Kidney (tissue), 13 donors: ENCODE measurements at regions not wholly inside any gene's neighbourhood (a gene's known extent, or its start where the extent isn't known, plus 50 kb on each side); places are given as distances from the start of the nearest gene placed in this dataset.
"Not testable (repeated sequence)": the region's sequence is repeated elsewhere in the genome, so short reads cannot be mapped to it uniquely, and the experiment has no call there.

Experiments
- DNase-seq, 5 donors: peaks; one replicate each; pipeline ENCODE4 v3.0.0-alpha.2; 2013 to 2020
- FAIRE-seq: peaks from 2 replicates; lab custom pipeline; 2012; peaks lifted over from hg19 to GRCh38; lab: Jason Lieb, UNC
- H3K27ac ChIP-seq, 2 donors: one replicate each; pipeline ENCODE4 v1.7.0; 2013; ENCODE audit warnings: low read depth in 2 of 2, low read length in 2 of 2, inconsistent platforms in 1 of 2
- H3K27me3 ChIP-seq: one replicate; pipeline ENCODE4 v1.7.1; 2013; ENCODE audit warnings: low read length, inconsistent platforms; ENCODE audit not compliant: control insufficient read depth, insufficient read depth
- H3K36me3 ChIP-seq, 3 donors: one replicate each; pipeline versions ENCODE4 v1.7.0 to v1.7.1; 2013; ENCODE audit warnings: low read length in 3 of 3, control low read depth in 1 of 3, inconsistent platforms in 1 of 3; ENCODE audit not compliant: insufficient read depth in 3 of 3, control insufficient read depth in 2 of 3
- H3K4me1 ChIP-seq, 3 donors: one replicate each; pipeline versions ENCODE4 v1.7.0 to v1.7.1; 2013; ENCODE audit warnings: low read length in 3 of 3, inconsistent platforms in 1 of 3, low read depth in 1 of 3; ENCODE audit not compliant: control insufficient read depth in 2 of 3, insufficient read depth in 2 of 3
- H3K4me3 ChIP-seq, 3 donors: one replicate each; pipeline versions ENCODE4 v1.7.0 to v1.8.1; 2013; ENCODE audit warnings: low read length in 3 of 3, control low read depth in 1 of 3, inconsistent platforms in 1 of 3
- H3K9ac ChIP-seq, 3 donors: one replicate each; pipeline versions ENCODE4 v1.7.0 to v1.7.1; 2013; ENCODE audit warnings: low read length in 3 of 3, control low read depth in 1 of 3, inconsistent platforms in 1 of 3
- H3K9me3 ChIP-seq, 3 donors: one replicate each; pipeline versions ENCODE4 v1.7.0 to v1.7.1; 2013; ENCODE audit warnings: low read length in 3 of 3, control low read depth in 1 of 3, inconsistent platforms in 1 of 3; ENCODE audit not compliant: control insufficient read depth in 2 of 3, insufficient read depth in 1 of 3
- CTCF ChIP-seq: IDR thresholded peaks from 3 replicates; pipeline ENCODE4 v1.5.1; 2012; ENCODE audit warnings: mild to moderate bottlenecking, moderate library complexity, borderline replicate concordance; ENCODE audit not compliant: insufficient read depth; ENCODE audit errors: extremely low read depth
- intact Hi-C: fragments of 100-400 bp; cut with DNase I; formaldehyde crosslinking; loops from one replicate; pipeline ENCODE4 v1.11.1; 2022
- donor health status: control.
- donor health status: control.
- donor health status: control.
- donor health status: control.
- donor health status: control.
- donor health status: DM: yes; HTN: yes; CAD: no.
- donor health status: Normal renal cell carcinoma (clear cell type).

- intact Hi-C loops, H3K9me3 ChIP-seq, H3K4me3 ChIP-seq, H3K27me3 ChIP-seq, H3K36me3 ChIP-seq, H3K27ac ChIP-seq, DNase-seq, H3K4me1 ChIP-seq, H3K9ac ChIP-seq, FAIRE-seq: not testable (repeated sequence)
Measured at GRCh38 chr4:8952109-8952508, 80.5 kb upstream of the HMX1 start.

GRCh38 chr4:8945506-8945905 lies 73.9 kb upstream of the HMX1 start:
- intact Hi-C loops = not testable (repeated sequence)

GRCh38 chr4:8943367-8943766 lies 71.7 kb upstream of the HMX1 start:
- H3K27ac ChIP-seq, H3K27me3 ChIP-seq, intact Hi-C loops, FAIRE-seq, H3K9me3 ChIP-seq, H3K4me1 ChIP-seq, DNase-seq, H3K36me3 ChIP-seq, H3K9ac ChIP-seq, H3K4me3 ChIP-seq: not testable (repeated sequence)

More at GRCh38 chr4:8945506-8945905, 73.9 kb upstream of the HMX1 start:
- not testable (repeated sequence) for H3K27ac ChIP-seq, H3K9me3 ChIP-seq, H3K27me3 ChIP-seq, FAIRE-seq, H3K4me3 ChIP-seq, DNase-seq, H3K4me1 ChIP-seq, H3K9ac ChIP-seq, H3K36me3 ChIP-seq

GRCh38 chr4:8942088-8942487 lies 70.4 kb upstream of the HMX1 start:
- H3K4me3 ChIP-seq, intact Hi-C loops, H3K36me3 ChIP-seq, H3K4me1 ChIP-seq, H3K9me3 ChIP-seq, H3K9ac ChIP-seq, H3K27ac ChIP-seq, DNase-seq, H3K27me3 ChIP-seq: not testable (repeated sequence)
- peak; percentile 96 for FAIRE-seq

- H3K9ac ChIP-seq, intact Hi-C loops, H3K27ac ChIP-seq, FAIRE-seq, H3K9me3 ChIP-seq, H3K4me3 ChIP-seq, H3K4me1 ChIP-seq, H3K36me3 ChIP-seq, H3K27me3 ChIP-seq, DNase-seq: not testable (repeated sequence)
Measured at GRCh38 chr4:8941492-8941805, 69.8 kb upstream of the HMX1 start.

GRCh38 chr4:8940792-8941491 lies 69.3 kb upstream of the HMX1 start:
- H3K9ac ChIP-seq = no peak overlapping the region
- intact Hi-C loops = no loop called here
- H3K36me3 ChIP-seq = no peaks in the 10 kb centered on the region
- no peak overlapping the region for H3K27ac ChIP-seq
- peak in 4 of 5 donors; percentile 44 to 58 (median 54) for DNase-seq
- TF ChIP-seq CTCF = no peak
- no peak for FAIRE-seq
- peaks cover 0 to 2% (median 0%) of the 10 kb centered on the region in 3 donors for H3K9me3 ChIP-seq
- no peak overlapping the region for H3K4me3 ChIP-seq
- no peaks in the 10 kb centered on the region for H3K4me1 ChIP-seq
- H3K27me3 ChIP-seq = no peaks in the 10 kb centered on the region
